NCI-H2196 (cell line): ENCODE measurements at regions not wholly inside any gene's neighbourhood (a gene's known extent, or its start where the extent isn't known, plus 50 kb on each side); places are given as distances from the start of the nearest gene placed in this dataset.

Source experiments
- DNase-seq: peaks from one replicate; lab custom pipeline; 2025; ENCODE audit not compliant: unreplicated experiment; lab: John Stamatoyannopoulos, UW

DNA sequence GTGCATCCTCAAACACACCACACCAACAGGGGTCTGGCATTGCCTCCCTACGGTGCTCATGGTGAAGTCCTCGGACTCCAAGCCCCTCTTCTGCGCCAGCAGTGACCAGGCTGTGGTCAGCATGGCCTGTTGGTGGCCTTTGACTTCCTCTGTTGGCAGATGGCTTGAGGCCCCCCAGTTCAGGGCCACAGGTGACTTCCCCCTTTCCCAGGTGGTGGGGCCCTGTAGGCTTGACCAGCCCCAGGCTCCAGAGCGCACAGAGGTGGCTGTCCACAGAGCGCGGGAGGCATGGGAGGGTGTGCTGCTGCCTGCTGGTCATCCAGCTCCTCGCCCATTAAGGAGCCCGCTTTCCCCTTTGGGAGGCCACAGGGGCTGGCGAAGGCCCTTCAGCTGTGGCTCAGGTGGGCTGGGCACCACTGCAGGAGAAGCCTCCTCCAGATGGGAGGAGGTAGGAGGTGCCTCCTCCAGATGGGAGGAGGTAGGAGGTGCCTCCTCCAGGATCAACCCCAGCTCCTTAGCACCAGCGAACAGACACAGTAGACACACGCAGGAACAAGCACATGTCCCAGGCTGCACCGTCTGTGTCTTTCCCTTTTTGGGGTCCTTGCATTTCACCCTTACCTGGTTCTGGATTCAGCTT is 52.1 kb upstream of the BHLHE23 start:
- DNase-seq: no peak

DNA sequence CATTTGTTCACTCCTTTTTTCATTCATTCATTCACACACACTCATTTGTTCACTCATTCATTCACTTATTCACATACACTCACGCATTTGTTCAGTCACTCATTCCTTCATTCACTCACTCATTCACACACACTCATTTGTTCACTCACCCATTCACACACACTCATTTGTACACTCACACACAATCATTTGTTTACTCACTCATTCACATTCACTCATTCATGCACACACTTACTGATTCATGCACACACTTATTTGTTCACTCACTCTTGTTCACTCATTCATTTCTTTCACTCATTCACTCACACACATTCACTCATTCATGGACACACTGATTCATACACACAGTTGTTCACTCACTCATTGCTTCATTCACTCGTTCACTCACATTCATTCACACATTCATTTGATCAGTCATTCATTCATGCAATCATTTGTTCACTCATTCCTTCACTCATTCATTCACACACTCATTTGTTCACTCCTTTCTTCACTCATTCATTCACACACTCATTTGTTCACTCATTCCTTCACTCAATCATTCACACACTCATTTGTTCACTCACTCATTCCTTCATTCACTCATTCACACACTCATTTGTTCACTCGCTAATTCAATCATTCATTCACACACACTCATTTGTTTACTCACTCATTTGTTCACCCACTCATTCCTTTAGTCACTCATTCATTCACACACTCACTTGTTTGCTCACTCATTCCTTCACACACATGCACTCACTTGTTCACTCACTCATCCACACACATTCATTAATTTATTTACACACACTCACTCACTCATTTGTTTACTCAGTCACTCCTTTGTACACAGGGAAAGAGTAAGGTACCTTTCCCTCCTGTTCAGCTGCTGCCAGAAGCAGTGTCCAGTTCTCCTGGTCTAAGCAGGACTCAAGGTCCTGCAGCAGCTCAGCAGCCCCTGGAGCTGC is 50.7 kb upstream of the BHLHE23 start:
- no peak for DNase-seq

DNA sequence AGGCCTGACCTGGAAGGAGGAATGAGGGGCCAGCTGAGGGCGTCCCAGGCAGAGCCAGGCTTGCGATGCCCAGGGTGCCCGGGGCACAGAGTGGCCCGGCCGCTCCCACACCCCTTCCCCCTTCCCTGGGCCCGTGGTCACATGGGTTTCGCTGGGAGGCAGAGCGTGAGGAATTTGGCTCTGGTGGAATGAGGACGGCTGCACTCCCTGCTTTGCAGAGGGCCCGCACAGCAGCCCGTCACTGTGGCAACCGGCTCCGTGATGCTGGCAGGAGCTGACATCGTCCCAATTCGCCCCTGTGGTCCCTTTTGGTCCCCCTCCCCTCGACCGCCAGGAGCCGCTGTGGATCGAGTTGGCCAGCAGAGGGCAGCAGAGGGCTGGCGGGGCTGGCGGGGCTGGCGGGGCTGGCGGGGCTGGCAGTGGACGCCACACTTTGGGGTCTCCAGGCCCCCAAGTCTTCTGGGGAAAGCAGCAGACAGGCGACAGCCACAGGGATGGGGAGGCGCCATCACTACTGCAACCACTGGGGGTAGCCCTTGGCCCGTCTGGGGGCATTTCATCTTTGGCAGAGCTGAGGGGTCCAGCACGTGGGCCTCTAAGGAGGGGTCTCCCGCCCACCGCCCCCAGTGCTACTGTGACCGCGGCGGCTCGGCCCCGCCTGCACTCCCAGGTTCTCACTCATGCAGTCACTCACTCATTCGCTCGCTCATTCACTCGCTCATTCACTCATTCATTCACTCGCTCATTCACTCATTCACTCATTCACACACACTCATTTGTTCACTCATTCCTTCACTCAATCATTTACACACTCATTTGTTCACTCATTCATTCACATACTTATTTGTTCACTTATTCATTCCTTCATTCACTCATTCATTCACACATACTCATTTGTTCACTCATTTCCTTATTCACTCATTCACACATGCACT is 49.7 kb upstream of the BHLHE23 start:
- peak; percentile 65 for DNase-seq
